ENCODE measurements at regions not wholly inside any gene's neighbourhood (a gene's known extent, or its start where the extent isn't known, plus 50 kb on each side); places are given as distances from the start of the nearest gene placed in this dataset.

DNA sequence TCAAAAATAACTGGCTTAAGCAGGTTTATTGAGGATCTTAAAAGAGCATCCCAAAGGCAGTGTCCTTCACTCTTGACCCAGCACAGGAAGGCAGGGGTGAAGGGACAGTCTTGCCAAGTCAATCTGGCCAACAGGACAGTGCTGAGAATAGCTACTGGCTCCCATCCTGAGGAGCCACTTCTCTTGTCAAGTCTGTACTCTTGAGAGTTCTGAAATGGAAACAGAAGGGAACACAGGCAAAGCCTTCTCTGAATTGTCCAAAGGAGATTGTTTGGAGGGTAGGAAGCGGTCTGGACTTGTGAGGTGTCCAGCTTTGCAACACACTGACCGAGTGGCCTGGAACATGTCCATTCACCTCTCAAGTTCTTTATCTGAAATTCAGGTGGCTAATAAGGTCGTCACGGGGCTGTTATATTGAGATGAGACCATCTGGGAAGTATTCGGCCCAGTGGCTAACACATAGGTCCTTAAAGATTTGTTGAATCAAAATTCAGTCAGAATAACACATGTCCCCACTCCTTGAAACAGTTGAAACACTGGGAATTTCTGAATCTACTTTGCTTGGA lies 99.5 kb upstream of the FHL2 start:
- no peaks in the 10 kb centered on the region for H3K4me1 Mint-ChIP-seq
- no CpG with 5 or more reads among the region's 5 CpGs for WGBS (ENCODE audit: insufficient coverage)
- DNase-seq (no peak), ATAC-seq (ENCODE audit: low read depth) (no peak)
- Histone ChIP-seq H2AFZ (ENCODE audit: insufficient read depth, low read depth, low read length, poor library complexity, severe bottlenecking) (no peak overlapping the region), H3K9ac (ENCODE audit: low read length) (no peak overlapping the region), H3K27ac (ENCODE audit: low read length in 2 of 2) (no peak overlapping the region), H3K4me2 (replicated peaks; ENCODE audit: low read depth, low read length, poor library complexity, severe bottlenecking) (no peak overlapping the region), H3K79me2 (ENCODE audit: control insufficient read depth, insufficient read depth, low read length) (no peaks in the 10 kb centered on the region), H3K9me3 (ENCODE audit: control extremely low read depth in 1 of 3, control insufficient read depth in 2 of 3, insufficient read depth in 1 of 3, low read length in 2 of 3) (peaks cover 0 to 9% (median 1%) of the 10 kb centered on the region in 3 donors), H3K4me3 (ENCODE audit: control extremely low read depth in 1 of 5, extremely low read depth in 1 of 5, insufficient read depth in 1 of 5, low read depth in 2 of 5, low read length in 4 of 5) (no peak overlapping the region), H3K4me1 (ENCODE audit: control insufficient read depth in 2 of 2, insufficient read depth in 2 of 2, low read length in 2 of 2) (no peaks in the 10 kb centered on the region), H3K36me3 (replicated peaks in 1 of 2; ENCODE audit: control extremely low read depth in 1 of 2, control insufficient read depth in 1 of 2, extremely low read depth in 1 of 2, insufficient read depth in 2 of 2, low read length in 1 of 2) (no peaks in the 10 kb centered on the region), H4K20me1 (ENCODE audit: control insufficient read depth, insufficient read depth, low read length, poor library complexity, severe bottlenecking) (no peaks in the 10 kb centered on the region), H3K27me3 (replicated peaks in 1 of 4; ENCODE audit: control extremely low read depth in 1 of 4, control insufficient read depth in 3 of 4, insufficient read depth in 4 of 4, low read length in 3 of 4) (peaks cover 0 to 5% (median 0%) of the 10 kb centered on the region in 4 experiments)
- intact Hi-C loops (cut with micrococcal nuclease): no loop called here
- ChIA-PET POLR2A (no interaction called here), CTCF (no interaction called here)
- H3K27ac Mint-ChIP-seq: no peak overlapping the region
- H3K9me3 Mint-ChIP-seq (ENCODE audit: insufficient read depth): no peaks in the 10 kb centered on the region
- peaks cover 46% of the 10 kb centered on the region for H3K27me3 Mint-ChIP-seq
- TF ChIP-seq, protein P1, sequence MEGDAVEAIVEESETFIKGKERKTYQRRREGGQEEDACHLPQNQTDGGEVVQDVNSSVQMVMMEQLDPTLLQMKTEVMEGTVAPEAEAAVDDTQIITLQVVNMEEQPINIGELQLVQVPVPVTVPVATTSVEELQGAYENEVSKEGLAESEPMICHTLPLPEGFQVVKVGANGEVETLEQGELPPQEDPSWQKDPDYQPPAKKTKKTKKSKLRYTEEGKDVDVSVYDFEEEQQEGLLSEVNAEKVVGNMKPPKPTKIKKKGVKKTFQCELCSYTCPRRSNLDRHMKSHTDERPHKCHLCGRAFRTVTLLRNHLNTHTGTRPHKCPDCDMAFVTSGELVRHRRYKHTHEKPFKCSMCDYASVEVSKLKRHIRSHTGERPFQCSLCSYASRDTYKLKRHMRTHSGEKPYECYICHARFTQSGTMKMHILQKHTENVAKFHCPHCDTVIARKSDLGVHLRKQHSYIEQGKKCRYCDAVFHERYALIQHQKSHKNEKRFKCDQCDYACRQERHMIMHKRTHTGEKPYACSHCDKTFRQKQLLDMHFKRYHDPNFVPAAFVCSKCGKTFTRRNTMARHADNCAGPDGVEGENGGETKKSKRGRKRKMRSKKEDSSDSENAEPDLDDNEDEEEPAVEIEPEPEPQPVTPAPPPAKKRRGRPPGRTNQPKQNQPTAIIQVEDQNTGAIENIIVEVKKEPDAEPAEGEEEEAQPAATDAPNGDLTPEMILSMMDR (IDR thresholded peaks at IDR 0.05): no peak
- no peak for TF ChIP-seq EZH2 (IDR thresholded peaks at IDR 0.05; ENCODE audit: borderline replicate concordance, insufficient read depth, low read depth, low read length, poor library complexity, severe bottlenecking)
- no peak overlapping the region for H3K4me3 Mint-ChIP-seq

DNA sequence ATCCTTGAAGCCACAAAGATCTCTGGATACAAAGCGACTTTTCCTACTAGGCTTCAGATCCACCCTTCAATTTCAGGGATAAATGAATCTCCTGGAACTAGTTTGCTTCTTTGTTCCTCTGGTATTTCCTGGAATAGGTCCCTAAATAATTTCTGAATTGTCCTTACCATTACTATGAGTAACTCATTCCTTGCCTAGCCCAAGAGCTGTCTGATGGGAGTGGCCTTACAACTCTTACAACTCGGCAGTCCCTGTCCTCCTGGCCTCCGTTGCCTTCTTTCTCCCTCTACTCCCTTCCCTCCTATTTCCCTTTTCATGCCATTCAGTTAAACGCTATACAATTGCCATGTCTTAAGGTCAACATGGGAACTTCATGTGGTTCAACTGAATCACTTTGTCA lies 98.2 kb upstream of the FHL2 start:
- ATAC-seq (ENCODE audit: low read depth) (no peak), DNase-seq (no peak)
- WGBS (ENCODE audit: insufficient coverage): 90% methylated on average over 4 of the region's 4 CpGs
- Histone ChIP-seq H2AFZ (ENCODE audit: insufficient read depth, low read depth, low read length, poor library complexity, severe bottlenecking) (no peak overlapping the region), H3K79me2 (ENCODE audit: control insufficient read depth, insufficient read depth, low read length) (no peaks in the 10 kb centered on the region), H3K27me3 (replicated peaks in 1 of 4; ENCODE audit: control extremely low read depth in 1 of 4, control insufficient read depth in 3 of 4, insufficient read depth in 4 of 4, low read length in 3 of 4) (peaks cover 0 to 5% (median 0%) of the 10 kb centered on the region in 4 experiments), H4K20me1 (ENCODE audit: control insufficient read depth, insufficient read depth, low read length, poor library complexity, severe bottlenecking) (no peaks in the 10 kb centered on the region), H3K9me3 (ENCODE audit: control extremely low read depth in 1 of 3, control insufficient read depth in 2 of 3, insufficient read depth in 1 of 3, low read length in 2 of 3) (peaks cover 0 to 9% (median 1%) of the 10 kb centered on the region in 3 donors), H3K4me2 (replicated peaks; ENCODE audit: low read depth, low read length, poor library complexity, severe bottlenecking) (no peak overlapping the region), H3K4me3 (ENCODE audit: control extremely low read depth in 1 of 5, extremely low read depth in 1 of 5, insufficient read depth in 1 of 5, low read depth in 2 of 5, low read length in 4 of 5) (no peak overlapping the region), H3K27ac (ENCODE audit: low read length in 2 of 2) (no peak overlapping the region), H3K9ac (ENCODE audit: low read length) (no peak overlapping the region), H3K36me3 (replicated peaks in 1 of 2; ENCODE audit: control extremely low read depth in 1 of 2, control insufficient read depth in 1 of 2, extremely low read depth in 1 of 2, insufficient read depth in 2 of 2, low read length in 1 of 2) (no peaks in the 10 kb centered on the region), H3K4me1 (ENCODE audit: control insufficient read depth in 2 of 2, insufficient read depth in 2 of 2, low read length in 2 of 2) (no peaks in the 10 kb centered on the region)
- TF ChIP-seq, protein P1 (IDR thresholded peaks at IDR 0.05): no peak
- no peak for TF ChIP-seq EZH2 (IDR thresholded peaks at IDR 0.05; ENCODE audit: borderline replicate concordance, insufficient read depth, low read depth, low read length, poor library complexity, severe bottlenecking)
- Mint-ChIP-seq H3K9me3 (ENCODE audit: insufficient read depth) (peaks cover 2% of the 10 kb centered on the region), H3K27me3 (peaks cover 57% of the 10 kb centered on the region), H3K4me3 (no peak overlapping the region), H3K4me1 (no peaks in the 10 kb centered on the region), H3K27ac (no peak overlapping the region)
- intact Hi-C loops (cut with micrococcal nuclease): no loop called here
- POLR2A ChIA-PET: no interaction called here
- CTCF ChIA-PET: no interaction called here
